ENCODE measurements at regions not wholly inside any gene's neighbourhood (a gene's known extent, or its start where the extent isn't known, plus 50 kb on each side); places are given as distances from the start of the nearest gene placed in this dataset.
"Not testable (repeated sequence)": the region's sequence is repeated elsewhere in the genome, so short reads cannot be mapped to it uniquely, and the experiment has no call there.

DNA sequence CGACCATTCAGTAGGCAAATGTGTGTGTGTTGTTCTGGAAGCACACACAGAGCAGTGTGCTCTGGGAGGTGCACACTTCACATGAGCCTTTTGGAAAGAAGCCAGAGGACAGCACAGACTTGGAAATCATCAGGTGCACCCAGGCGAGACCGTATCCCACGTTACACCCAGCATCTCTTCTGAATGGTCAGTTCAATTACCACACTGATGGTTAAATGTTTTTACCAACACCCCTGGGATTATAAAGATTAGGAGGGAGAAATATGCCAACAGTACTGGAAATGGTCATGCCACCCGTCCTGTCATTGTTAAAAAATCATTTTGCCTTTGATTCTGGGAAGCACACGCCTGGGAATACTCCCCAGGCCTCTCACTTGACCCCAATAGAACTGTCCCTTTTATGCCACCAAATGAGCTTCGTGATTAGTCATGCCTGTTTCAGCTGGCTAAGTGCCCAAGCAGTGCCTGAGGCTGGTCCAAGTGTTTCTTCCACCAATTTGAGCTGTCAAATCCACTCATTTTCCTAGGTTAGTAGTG is 183.7 kb downstream of the NRP2 start:
- no peak overlapping the region for H3K27ac ChIP-seq
- H3K27me3 ChIP-seq: no peaks in the 10 kb centered on the region
- no peaks in the 10 kb centered on the region for H3K36me3 ChIP-seq (replicated peaks in 1 of 2)
- 58 to 65% (median 61%) methylated on average over 7 of the region's 7 CpGs for WGBS, 4 donors
- no peak overlapping the region for H3K4me3 ChIP-seq
- TF ChIP-seq, protein P1, sequence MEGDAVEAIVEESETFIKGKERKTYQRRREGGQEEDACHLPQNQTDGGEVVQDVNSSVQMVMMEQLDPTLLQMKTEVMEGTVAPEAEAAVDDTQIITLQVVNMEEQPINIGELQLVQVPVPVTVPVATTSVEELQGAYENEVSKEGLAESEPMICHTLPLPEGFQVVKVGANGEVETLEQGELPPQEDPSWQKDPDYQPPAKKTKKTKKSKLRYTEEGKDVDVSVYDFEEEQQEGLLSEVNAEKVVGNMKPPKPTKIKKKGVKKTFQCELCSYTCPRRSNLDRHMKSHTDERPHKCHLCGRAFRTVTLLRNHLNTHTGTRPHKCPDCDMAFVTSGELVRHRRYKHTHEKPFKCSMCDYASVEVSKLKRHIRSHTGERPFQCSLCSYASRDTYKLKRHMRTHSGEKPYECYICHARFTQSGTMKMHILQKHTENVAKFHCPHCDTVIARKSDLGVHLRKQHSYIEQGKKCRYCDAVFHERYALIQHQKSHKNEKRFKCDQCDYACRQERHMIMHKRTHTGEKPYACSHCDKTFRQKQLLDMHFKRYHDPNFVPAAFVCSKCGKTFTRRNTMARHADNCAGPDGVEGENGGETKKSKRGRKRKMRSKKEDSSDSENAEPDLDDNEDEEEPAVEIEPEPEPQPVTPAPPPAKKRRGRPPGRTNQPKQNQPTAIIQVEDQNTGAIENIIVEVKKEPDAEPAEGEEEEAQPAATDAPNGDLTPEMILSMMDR (IDR thresholded peaks at IDR 0.05): no peak
- no peak for TF ChIP-seq POLR2A (IDR thresholded peaks at IDR 0.05)
- intact Hi-C loops (cut with DNase I): no loop called here
- H3K9me3 ChIP-seq (replicated peaks in 1 of 3): no peaks in the 10 kb centered on the region
- H3K4me1 ChIP-seq (replicated peaks in 1 of 2): no peaks in the 10 kb centered on the region
- peak; percentile 41 to 81 (median 57) for DNase-seq

DNA sequence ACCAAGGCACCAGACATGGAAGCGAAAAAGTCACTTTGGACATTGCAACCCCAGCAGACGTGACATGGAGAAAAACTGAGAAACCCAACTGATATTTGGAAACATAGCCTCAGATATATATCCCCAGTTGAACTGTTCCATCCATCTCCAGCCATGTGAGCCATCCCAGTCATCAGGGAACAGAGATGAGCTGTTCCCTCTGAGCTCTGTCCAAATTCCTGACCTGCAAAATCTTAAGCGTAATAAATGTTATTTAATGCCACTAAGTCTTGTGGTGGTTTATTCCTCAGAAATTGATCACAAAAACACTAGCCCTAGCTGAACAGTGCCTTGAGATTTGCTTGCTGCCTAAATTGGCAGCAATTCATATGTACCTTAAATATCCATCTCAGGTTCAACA is 182.8 kb downstream of the NRP2 start:
- DNase-seq: no peak
- no peaks in the 10 kb centered on the region for H3K27me3 ChIP-seq
- H3K27ac ChIP-seq: no peak overlapping the region
- intact Hi-C loops (cut with DNase I): no loop called here
- no peaks in the 10 kb centered on the region for H3K4me1 ChIP-seq (replicated peaks in 1 of 2)
- no peaks in the 10 kb centered on the region for H3K36me3 ChIP-seq (replicated peaks in 1 of 2)
- H3K4me3 ChIP-seq: no peak overlapping the region
- WGBS, 4 donors: 92 to 96% (median 96%) methylated on average over 3 of the region's 3 CpGs
- no peaks in the 10 kb centered on the region for H3K9me3 ChIP-seq (replicated peaks in 1 of 3)
- no peak for TF ChIP-seq POLR2A (IDR thresholded peaks at IDR 0.05)
- TF ChIP-seq, protein P1 (IDR thresholded peaks at IDR 0.05): no peak

DNA sequence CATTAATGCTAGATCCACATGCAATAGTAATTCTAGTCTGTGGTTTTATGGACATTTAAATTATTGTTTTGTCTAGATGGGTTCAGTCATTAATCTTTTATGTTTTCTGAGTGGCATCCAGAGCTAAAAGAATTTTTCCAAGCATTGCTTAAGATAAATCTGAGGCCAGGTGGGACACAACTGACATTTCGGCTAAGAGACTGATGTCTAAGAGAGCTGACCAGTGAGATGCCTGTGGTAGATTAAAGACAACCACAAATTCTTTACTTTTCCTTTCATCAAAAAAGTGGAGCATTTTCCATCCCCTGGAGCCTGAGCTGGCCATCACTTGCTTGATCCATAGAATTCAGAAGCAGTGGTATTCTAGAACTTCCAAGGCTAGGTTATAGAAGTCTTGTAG is 182.2 kb downstream of the NRP2 start:
- intact Hi-C loops (cut with DNase I): no loop called here
- no peaks in the 10 kb centered on the region for H3K9me3 ChIP-seq (replicated peaks in 1 of 3)
- H3K27ac ChIP-seq: no peak overlapping the region
- H3K27me3 ChIP-seq: no peaks in the 10 kb centered on the region
- H3K36me3 ChIP-seq (replicated peaks in 1 of 2): no peaks in the 10 kb centered on the region
- 92 to 96% (median 95%) methylated on average over 1 of the region's 1 CpG for WGBS, 4 donors
- H3K4me1 ChIP-seq (replicated peaks in 1 of 2): no peaks in the 10 kb centered on the region
- TF ChIP-seq POLR2A (IDR thresholded peaks at IDR 0.05): no peak
- TF ChIP-seq, protein P1 (IDR thresholded peaks at IDR 0.05): no peak
- no peak overlapping the region for H3K4me3 ChIP-seq
- no peak for DNase-seq

GRCh38 chr2:205862761-205863160 is 180.5 kb downstream of the NRP2 start:
- DNase-seq; H3K4me3 ChIP-seq; H3K27me3 ChIP-seq; intact Hi-C loops (cut with DNase I); H3K36me3 ChIP-seq (replicated peaks in 1 of 2); H3K4me1 ChIP-seq (replicated peaks in 1 of 2); H3K9me3 ChIP-seq (replicated peaks in 1 of 3); H3K27ac ChIP-seq: not testable (repeated sequence)
- WGBS, 4 donors: 93 to 96% (median 95%) methylated on average over 4 of the region's 4 CpGs

DNA sequence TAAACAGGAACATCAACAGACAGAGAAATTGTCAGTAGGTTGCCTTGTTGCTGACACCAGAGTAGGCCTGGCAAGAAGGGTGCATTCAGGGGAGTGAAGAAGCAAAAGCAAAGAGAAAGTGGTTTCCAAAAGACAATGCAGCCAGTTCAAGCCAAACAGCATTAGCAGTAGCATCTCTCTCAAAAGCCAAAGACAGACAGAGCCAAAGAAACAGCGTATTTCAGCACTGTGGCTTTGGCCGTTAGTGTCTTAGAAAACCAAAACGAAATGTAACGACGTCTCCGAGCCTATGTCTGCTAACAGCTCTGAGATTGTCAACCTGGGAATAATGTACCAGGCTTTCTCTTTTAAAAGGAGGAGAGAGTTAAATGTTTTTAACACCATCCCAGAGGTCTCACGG is 178.6 kb downstream of the NRP2 start:
- TF ChIP-seq POLR2A (IDR thresholded peaks at IDR 0.05): no peak
- TF ChIP-seq, protein P1 (IDR thresholded peaks at IDR 0.05): no peak
- Histone ChIP-seq H3K27ac (no peak overlapping the region), H3K4me3 (no peak overlapping the region), H3K36me3 (replicated peaks in 1 of 2) (no peaks in the 10 kb centered on the region), H3K9me3 (replicated peaks in 1 of 3) (no peaks in the 10 kb centered on the region), H3K27me3 (no peaks in the 10 kb centered on the region), H3K4me1 (replicated peaks in 1 of 2) (no peaks in the 10 kb centered on the region)
- DNase-seq: no peak
- WGBS, 4 donors: 85 to 92% (median 90%) methylated on average over 7 of the region's 7 CpGs
- intact Hi-C loops (cut with DNase I): no loop called here
